Limb (tissue), 2 donors: ENCODE measurements at regions not wholly inside any gene's neighbourhood (a gene's known extent, or its start where the extent isn't known, plus 50 kb on each side); places are given as distances from the start of the nearest gene placed in this dataset.

ENCODE experiments used
- DNase-seq, 2 donors: peaks; one replicate each; pipeline ENCODE4 v3.0.0-alpha.2; 2016; ENCODE audit errors: extremely low spot score in 2 of 2

- DNase-seq = peak in 1 of 2 donors; percentile 13
Measured at GRCh38 chr3:70800951-70801350, 488.5 kb upstream of the MDFIC2 start.

DNA sequence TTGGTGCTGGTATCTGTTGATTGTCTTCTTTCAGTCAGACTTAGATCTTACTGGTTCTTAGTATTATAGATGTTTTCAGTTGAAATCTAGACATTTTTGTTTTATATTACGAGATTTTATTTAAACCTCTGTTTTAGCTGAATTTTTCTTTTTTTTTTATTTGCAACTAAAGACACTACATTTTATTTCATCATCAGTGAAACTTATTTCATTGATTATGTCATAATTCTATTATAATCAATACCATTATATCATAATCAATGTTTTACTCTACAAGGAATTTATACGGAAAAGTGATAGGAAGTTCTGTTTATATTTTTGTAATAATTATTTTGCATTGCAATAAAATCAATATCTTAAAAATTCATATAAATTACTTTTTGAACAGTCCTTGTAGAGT lies 477.4 kb upstream of the MDFIC2 start:
- no peak for DNase-seq

DNA sequence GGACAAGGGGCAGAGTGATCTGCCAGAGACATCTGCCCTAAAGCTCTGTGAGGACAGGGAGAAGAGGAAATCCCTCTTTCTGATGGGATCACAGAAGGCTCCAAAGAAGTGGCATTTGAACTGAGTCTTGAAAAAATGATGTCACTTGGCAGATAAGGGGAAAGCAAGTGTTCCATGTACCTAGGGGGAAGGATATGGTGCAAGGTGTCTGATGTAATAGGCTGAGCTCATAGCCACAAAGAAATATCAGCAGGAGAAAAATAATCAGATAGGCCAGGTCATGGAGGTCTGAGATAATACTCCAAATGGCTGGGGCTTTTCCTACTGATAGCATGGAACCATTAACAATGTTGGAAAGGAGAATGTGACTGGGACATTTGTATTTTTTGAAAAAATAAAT lies 468.4 kb upstream of the MDFIC2 start:
- no peak for DNase-seq

GRCh38 chr3:70779296-70779695 lies 466.9 kb upstream of the MDFIC2 start:
- DNase-seq = no peak

DNA sequence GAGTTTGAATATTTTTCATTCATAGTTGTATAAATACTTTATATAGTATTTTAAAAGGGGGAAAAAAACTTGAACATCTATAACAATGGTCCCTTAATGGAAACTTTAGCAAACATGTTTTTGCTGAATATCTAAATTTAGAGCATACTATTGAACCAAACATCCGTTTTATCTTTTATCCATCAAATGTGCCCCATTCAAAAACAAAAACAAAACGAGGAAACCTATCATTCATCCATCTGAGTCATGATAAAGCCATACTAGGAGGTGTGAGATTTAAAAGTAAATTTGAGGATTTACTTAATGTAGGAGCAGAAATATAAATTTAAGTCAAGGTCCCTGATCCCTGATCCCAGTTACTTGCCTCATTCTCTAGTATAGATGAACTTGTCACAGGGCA lies 463.6 kb upstream of the MDFIC2 start:
- DNase-seq = no peak

DNA sequence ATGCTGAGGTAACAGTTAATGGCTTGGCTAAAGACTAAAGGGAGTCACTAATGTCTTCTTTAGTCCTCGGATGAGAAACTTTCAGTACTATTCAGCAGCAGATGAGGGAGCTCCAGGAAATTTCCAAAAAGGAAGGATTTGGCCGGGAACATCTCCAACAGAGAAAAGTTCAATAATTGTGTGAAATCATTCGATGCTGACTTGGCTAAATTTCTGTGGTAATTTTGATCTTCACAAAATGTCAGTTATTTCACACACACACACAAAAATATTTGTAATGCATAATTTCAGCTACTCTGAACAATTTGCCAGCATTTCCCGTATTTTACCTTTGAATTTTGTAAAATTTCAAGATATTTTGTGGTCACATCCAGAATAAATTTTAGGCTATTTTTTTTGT lies 462.8 kb upstream of the MDFIC2 start:
- DNase-seq = no peak

DNA sequence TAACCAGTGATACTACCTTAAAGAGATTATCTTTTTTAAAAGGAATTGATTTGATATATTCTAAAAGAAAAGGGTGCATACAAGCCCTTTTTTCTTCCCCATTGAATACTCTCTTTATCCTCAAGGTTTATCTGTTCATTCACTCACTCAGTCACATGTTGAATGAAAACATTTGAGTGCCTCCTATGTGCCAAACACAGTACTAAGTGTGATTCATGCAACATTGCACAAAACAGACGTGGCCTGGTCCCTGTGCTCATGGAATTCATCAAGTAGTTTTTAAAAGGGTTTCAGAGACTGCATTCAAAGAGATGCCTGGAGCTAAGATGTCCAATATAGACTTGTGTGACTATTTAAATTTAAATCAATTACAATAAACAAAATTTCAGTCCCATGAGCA lies 462.2 kb upstream of the MDFIC2 start:
- no peak for DNase-seq

DNA sequence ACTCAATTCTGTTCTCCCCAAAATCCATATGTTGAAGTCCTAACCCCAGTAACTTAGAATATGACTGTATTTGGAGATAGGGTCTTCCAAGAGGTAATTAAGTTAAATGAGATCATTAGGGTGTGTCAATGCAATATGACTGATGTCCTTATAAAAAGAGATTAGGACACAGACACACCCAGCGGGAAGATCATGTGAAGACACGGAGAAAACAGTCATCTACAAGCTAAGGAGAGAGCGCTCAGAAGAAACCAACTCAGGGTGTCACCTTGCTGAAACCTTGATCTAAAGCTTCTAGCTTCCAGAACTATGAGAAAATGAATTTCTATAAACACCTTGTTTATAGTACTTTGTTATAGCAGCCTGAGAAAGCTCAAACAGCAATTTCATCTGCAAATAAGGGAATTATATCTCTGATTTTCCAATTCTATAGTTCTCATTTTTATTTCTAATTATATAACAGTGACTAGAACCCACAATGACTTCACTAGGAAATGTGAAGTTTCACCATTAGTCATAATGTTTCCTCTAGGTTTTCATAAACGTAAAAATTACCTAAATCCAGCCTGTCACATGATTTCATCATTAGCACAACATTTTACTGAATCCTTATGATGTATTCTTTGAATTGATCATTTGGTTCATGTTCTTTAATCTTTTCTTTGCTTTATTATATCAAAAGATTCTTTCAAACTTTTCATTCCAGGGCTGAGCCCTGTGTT lies 459.1 kb upstream of the MDFIC2 start:
- no peak for DNase-seq

- no peak for DNase-seq
Measured at GRCh38 chr3:70770650-70771049, 458.2 kb upstream of the MDFIC2 start.

DNA sequence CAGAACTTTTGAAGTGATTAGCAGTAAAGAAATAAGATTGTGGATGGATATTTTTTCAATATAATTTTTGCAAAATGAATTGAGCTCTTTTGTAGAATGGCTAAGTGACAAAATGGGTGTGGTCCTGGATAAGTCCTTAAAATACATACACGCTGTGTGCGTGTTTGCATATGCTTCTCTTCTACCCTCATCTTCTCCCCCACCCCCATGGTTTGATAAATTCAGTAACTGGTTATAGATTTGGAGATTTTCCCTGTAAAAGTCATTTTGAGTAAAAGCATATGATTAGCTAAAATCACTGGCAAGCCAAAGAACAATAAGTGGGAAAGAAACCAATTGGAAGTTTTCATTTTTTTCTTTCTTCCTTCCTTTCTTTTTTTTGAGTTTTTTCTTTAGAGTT lies 453.9 kb upstream of the MDFIC2 start:
- no peak for DNase-seq

- DNase-seq = no peak
Measured at GRCh38 chr3:70763894-70764293, 451.5 kb upstream of the MDFIC2 start.

GRCh38 chr3:70757658-70758057 lies 445.2 kb upstream of the MDFIC2 start:
- no peak for DNase-seq

DNA sequence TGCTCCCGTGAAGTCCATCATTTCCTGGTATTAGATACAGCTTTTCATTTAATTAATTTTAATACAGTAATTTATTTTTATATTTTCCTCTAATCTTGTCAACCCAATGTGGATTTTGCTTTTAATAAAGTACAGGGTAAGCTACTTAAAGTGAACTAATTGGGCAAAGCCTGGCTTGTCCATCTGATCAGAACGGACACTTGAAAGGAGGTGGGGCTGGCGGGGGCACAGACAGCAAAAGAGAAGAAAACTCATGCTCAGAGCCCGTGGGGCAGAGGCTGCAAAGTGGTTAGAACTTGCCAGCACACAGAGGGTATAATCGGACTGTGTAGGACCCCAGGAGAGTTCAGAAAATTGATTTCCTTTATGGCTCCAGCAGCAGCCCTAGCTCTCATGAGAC lies 443.1 kb upstream of the MDFIC2 start:
- DNase-seq = no peak

DNA sequence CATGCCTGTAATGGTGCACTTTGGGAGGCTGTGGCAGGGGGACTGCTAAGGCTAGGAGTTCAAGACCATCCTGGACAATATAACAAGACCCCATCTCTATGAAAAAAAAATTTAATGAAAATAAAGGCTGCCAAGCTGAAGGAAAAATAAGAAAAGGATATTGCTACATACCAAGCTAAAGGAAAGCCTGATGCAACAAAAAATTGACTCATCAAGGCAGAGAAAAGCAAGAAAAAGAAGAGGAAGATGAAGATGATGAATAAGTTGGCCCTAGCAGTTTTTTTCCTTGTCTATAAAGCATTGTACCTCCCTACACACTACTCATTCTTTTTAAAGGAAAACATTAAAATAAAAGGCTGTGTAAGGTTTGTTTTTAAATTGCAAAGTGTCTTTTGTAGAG lies 441.9 kb upstream of the MDFIC2 start:
- no peak for DNase-seq

DNA sequence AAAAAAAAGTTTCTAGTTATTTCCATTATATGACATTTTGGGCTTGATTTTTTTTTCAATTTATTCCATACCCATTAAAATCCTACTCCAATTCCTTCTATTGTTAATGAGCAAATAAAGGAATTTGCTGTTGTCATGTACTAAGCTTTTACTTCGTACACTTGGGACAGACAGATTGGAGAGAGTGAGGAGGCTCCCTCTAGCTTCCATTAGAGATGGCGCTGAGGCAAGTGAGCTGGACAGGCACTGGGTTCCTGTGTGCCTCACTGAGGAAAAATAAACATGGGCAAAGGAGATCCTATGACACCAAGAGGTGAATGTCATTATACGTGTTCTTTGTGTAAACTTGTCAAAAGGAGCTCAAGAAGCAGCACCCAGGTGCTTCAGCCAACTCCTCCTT lies 441.1 kb upstream of the MDFIC2 start:
- no peak for DNase-seq

GRCh38 chr3:70752051-70752450 lies 439.6 kb upstream of the MDFIC2 start:
- no peak for DNase-seq

- no peak for DNase-seq
Measured at GRCh38 chr3:70749122-70749521, 436.7 kb upstream of the MDFIC2 start.

GRCh38 chr3:70748593-70748992 lies 436.2 kb upstream of the MDFIC2 start:
- no peak for DNase-seq

- DNase-seq = no peak
Measured at GRCh38 chr3:70747847-70748246, 435.4 kb upstream of the MDFIC2 start.

- no peak for DNase-seq
Measured at GRCh38 chr3:70744536-70744935, 432.1 kb upstream of the MDFIC2 start.

DNA sequence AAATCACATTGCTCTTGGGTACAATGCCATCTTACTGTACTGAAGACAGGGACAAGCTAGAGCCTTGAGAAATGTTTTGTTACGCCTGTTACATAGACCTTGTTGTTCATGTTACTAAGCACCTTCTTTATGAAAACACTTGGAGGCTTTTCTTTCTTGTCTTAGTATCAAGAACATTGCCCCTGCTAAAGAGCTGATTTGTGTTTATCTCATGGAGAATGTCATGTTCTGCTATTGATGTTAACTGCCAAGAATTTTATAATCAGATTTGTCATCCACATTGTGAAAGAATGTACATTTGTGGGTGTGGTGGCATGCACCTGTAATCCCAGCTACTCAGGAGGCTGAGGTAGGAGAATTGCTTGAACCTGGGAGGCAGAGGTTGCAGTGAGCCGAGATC lies 431.3 kb upstream of the MDFIC2 start:
- DNase-seq = no peak

- DNase-seq = no peak
Measured at GRCh38 chr3:70742081-70742480, 429.6 kb upstream of the MDFIC2 start.

DNA sequence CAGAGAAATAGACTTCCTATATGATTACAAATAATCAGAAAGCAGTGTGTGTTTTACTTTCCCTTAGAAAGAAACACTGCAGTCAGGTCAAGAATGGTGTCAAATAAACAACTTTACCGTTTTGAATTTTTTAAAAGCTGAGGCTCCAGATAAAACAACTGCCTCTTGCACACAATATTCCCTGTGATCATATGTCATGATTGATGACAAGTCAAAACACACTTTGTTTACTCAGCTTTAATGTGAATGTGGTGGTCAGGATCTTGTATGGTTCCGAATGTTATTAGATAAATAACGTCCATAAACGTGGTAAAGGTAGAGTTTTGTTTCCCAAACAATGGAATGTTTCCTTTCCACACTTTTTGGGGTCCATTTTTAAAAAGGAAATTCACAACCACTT lies 428.4 kb upstream of the MDFIC2 start:
- no peak for DNase-seq

GRCh38 chr3:70740071-70740470 lies 427.6 kb upstream of the MDFIC2 start:
- no peak for DNase-seq
